ENCODE measurements at regions not wholly inside any gene's neighbourhood (a gene's known extent, or its start where the extent isn't known, plus 50 kb on each side); places are given as distances from the start of the nearest gene placed in this dataset.

DNA sequence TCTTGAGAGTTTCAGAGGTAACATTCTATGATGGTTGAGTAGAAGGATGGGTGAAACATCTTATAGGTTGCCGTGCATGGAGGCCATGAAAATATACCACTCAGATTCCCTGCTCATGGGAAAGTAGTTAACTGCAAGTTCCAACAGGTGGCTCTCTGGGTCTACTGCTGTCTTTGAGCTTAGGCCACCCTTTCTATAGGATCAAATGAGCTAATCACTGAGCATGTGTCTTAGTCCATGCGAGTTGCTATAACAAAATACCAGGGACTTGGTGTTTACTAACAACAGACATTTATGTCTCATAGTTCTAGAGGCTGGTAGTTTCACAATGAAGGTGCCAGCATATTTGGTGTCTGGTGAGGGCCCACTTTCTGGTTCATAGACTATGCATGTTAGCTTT, 144.8 kb upstream of the UNC5C start:
- Mint-ChIP-seq H3K27me3 (ENCODE audit: insufficient read depth, low read depth, poor library complexity) (peaks cover 1% of the 10 kb centered on the region), H3K27ac (no peak overlapping the region), H3K4me3 (no peak overlapping the region), H3K4me1 (no peaks in the 10 kb centered on the region), H3K9me3 (peaks cover 10% of the 10 kb centered on the region; the same call in 2 of the 3 replicates), H3K36me3 (ENCODE audit: low read depth) (peaks cover 8% of the 10 kb centered on the region)
- no peaks in the 10 kb centered on the region for H3K27me3 ChIP-seq (ENCODE audit: insufficient read depth)
- ATAC-seq (peak; percentile 75), DNase-seq (ENCODE audit: low spot score) (peak; percentile 66)
- no peaks in the 10 kb centered on the region for H3F3A ChIP-seq (replicated peaks; ENCODE audit: low read depth)
- H3K4me1 ChIP-seq (ENCODE audit: insufficient read depth): no peaks in the 10 kb centered on the region
- no peaks in the 10 kb centered on the region for H3K36me3 ChIP-seq (ENCODE audit: insufficient read depth)
- no peaks in the 10 kb centered on the region for H4K20me1 ChIP-seq (replicated peaks; ENCODE audit: insufficient read depth)
- H3K4me2 ChIP-seq: no peak overlapping the region
- no peaks in the 10 kb centered on the region for H3K9me2 ChIP-seq (ENCODE audit: insufficient read depth)
- H3K4me3 ChIP-seq: no peak overlapping the region
- no peak overlapping the region for H2AFZ ChIP-seq
- no peaks in the 10 kb centered on the region for H3K79me2 ChIP-seq (replicated peaks; ENCODE audit: insufficient read depth)
- TF ChIP-seq NANOG (IDR thresholded peaks at IDR 0.05; ENCODE audit: borderline replicate concordance) (no peak), EZH2phosphoT487 (IDR thresholded peaks at IDR 0.05; ENCODE audit: unreplicated experiment) (no peak), STAT1 (IDR thresholded peaks at IDR 0.05; ENCODE audit: unreplicated experiment) (no peak), EZH2 (IDR thresholded peaks at IDR 0.05; ENCODE audit: low read depth, unreplicated experiment) (no peak), ZNF331 (CRISPR knock-in tag; IDR thresholded peaks at IDR 0.05; ENCODE audit: low read depth) (no peak)
- TF ChIP-seq, protein P1, sequence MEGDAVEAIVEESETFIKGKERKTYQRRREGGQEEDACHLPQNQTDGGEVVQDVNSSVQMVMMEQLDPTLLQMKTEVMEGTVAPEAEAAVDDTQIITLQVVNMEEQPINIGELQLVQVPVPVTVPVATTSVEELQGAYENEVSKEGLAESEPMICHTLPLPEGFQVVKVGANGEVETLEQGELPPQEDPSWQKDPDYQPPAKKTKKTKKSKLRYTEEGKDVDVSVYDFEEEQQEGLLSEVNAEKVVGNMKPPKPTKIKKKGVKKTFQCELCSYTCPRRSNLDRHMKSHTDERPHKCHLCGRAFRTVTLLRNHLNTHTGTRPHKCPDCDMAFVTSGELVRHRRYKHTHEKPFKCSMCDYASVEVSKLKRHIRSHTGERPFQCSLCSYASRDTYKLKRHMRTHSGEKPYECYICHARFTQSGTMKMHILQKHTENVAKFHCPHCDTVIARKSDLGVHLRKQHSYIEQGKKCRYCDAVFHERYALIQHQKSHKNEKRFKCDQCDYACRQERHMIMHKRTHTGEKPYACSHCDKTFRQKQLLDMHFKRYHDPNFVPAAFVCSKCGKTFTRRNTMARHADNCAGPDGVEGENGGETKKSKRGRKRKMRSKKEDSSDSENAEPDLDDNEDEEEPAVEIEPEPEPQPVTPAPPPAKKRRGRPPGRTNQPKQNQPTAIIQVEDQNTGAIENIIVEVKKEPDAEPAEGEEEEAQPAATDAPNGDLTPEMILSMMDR (conservative IDR thresholded peaks at IDR 0.05; ENCODE audit: low read depth in 2 of 2): peak; percentile 58 to 82
- TF ChIP-seq, protein P2, sequence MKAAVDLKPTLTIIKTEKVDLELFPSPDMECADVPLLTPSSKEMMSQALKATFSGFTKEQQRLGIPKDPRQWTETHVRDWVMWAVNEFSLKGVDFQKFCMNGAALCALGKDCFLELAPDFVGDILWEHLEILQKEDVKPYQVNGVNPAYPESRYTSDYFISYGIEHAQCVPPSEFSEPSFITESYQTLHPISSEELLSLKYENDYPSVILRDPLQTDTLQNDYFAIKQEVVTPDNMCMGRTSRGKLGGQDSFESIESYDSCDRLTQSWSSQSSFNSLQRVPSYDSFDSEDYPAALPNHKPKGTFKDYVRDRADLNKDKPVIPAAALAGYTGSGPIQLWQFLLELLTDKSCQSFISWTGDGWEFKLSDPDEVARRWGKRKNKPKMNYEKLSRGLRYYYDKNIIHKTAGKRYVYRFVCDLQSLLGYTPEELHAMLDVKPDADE (IDR thresholded peaks at IDR 0.05): no peak
- H3K27ac ChIP-seq (ENCODE audit: low read depth): no peak overlapping the region

DNA sequence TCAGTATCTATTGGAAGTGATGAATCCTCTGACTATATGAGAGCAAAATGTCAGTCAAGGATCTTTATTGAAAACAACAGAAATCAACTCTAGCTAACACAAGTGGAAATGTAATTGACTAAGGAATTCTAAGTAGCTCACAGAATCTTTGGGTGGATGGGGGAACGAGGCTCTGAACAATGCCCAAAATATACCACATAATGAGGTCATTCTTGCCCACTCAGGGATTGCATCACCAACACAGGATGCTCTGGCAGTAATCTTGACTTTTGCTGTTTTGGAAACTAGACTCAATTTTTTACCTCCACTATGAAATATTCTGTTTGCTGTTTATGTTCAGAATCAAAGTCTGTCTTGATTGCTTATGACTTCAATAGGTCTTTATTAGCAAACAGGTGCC, 127.4 kb upstream of the UNC5C start:
- Histone ChIP-seq H3K9me2 (ENCODE audit: insufficient read depth) (peaks cover 5% of the 10 kb centered on the region; the same call in 1 of the 2 replicates), H4K20me1 (replicated peaks; ENCODE audit: insufficient read depth) (no peaks in the 10 kb centered on the region), H3F3A (replicated peaks; ENCODE audit: low read depth) (no peaks in the 10 kb centered on the region), H3K27ac (ENCODE audit: low read depth) (no peak overlapping the region), H3K4me2 (no peak overlapping the region), H2AFZ (no peak overlapping the region), H3K79me2 (replicated peaks; ENCODE audit: insufficient read depth) (no peaks in the 10 kb centered on the region), H3K36me3 (ENCODE audit: insufficient read depth) (no peaks in the 10 kb centered on the region), H3K27me3 (ENCODE audit: insufficient read depth) (no peaks in the 10 kb centered on the region), H3K4me3 (no peak overlapping the region), H3K4me1 (ENCODE audit: insufficient read depth) (peaks cover under 1% of the 10 kb centered on the region; the same call in 1 of the 2 replicates)
- ATAC-seq (no peak), DNase-seq (ENCODE audit: low spot score) (no peak)
- Mint-ChIP-seq H3K9me3 (no peaks in the 10 kb centered on the region), H3K36me3 (ENCODE audit: low read depth) (no peaks in the 10 kb centered on the region), H3K4me1 (peaks cover 6% of the 10 kb centered on the region), H3K27me3 (ENCODE audit: insufficient read depth, low read depth, poor library complexity) (no peaks in the 10 kb centered on the region), H3K27ac (no peak overlapping the region), H3K4me3 (no peak overlapping the region)
- TF ChIP-seq ZNF331 (CRISPR knock-in tag; IDR thresholded peaks at IDR 0.05; ENCODE audit: low read depth): no peak
- TF ChIP-seq, protein P3, sequence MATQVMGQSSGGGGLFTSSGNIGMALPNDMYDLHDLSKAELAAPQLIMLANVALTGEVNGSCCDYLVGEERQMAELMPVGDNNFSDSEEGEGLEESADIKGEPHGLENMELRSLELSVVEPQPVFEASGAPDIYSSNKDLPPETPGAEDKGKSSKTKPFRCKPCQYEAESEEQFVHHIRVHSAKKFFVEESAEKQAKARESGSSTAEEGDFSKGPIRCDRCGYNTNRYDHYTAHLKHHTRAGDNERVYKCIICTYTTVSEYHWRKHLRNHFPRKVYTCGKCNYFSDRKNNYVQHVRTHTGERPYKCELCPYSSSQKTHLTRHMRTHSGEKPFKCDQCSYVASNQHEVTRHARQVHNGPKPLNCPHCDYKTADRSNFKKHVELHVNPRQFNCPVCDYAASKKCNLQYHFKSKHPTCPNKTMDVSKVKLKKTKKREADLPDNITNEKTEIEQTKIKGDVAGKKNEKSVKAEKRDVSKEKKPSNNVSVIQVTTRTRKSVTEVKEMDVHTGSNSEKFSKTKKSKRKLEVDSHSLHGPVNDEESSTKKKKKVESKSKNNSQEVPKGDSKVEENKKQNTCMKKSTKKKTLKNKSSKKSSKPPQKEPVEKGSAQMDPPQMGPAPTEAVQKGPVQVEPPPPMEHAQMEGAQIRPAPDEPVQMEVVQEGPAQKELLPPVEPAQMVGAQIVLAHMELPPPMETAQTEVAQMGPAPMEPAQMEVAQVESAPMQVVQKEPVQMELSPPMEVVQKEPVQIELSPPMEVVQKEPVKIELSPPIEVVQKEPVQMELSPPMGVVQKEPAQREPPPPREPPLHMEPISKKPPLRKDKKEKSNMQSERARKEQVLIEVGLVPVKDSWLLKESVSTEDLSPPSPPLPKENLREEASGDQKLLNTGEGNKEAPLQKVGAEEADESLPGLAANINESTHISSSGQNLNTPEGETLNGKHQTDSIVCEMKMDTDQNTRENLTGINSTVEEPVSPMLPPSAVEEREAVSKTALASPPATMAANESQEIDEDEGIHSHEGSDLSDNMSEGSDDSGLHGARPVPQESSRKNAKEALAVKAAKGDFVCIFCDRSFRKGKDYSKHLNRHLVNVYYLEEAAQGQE (IDR thresholded peaks at IDR 0.05; ENCODE audit: unreplicated experiment): no peak
- no peak for TF ChIP-seq STAT1 (IDR thresholded peaks at IDR 0.05; ENCODE audit: unreplicated experiment)
- TF ChIP-seq, protein P1 (conservative IDR thresholded peaks at IDR 0.05; ENCODE audit: low read depth in 2 of 2): no peak
